ENCODE measurements at regions not wholly inside any gene's neighbourhood (a gene's known extent, or its start where the extent isn't known, plus 50 kb on each side); places are given as distances from the start of the nearest gene placed in this dataset.
A peak's percentile ranks its signal among the peaks of the same experiment; 100 is the strongest.

DNA sequence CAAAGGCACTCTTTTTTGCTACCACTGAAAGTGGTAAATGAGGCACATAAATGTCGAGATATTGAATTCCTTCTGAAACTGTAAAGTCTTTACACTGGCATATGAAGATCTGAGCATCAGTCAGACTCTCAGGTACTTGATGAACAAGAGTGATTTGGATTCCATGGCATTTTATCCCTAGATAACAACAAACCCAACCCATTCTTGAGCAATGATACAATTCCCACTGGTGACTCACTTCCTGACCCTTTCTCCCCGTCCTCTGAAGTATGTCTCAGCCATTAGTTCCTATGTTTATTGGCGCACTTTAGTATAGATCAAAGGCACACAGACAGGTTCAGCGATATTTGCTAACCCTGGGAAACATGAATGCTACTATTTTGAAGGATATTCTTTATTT is 147.0 kb upstream of the RBFOX1 start:
- H3K36me3 ChIP-seq (ENCODE audit: control insufficient read depth in 2 of 2, insufficient read depth in 1 of 2, low read length in 2 of 2) = no peaks in the 10 kb centered on the region
- POLR2A ChIA-PET = no interaction called here

GRCh38 chr16:7185165-7185564 is 147.5 kb upstream of the RBFOX1 start:
- no peaks in the 10 kb centered on the region for H3K36me3 ChIP-seq (ENCODE audit: control insufficient read depth in 2 of 2, insufficient read depth in 1 of 2, low read length in 2 of 2)
- ChIA-PET CTCF (no interaction called here), POLR2A (no interaction called here)
- TF ChIP-seq, protein P1, sequence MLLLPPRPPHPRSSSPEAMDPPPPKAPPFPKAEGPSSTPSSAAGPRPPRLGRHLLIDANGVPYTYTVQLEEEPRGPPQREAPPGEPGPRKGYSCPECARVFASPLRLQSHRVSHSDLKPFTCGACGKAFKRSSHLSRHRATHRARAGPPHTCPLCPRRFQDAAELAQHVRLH (tag by site-specific recombination; IDR thresholded peaks at IDR 0.05) = no peak
- TF ChIP-seq ZNF175 (tag by site-specific recombination; IDR thresholded peaks at IDR 0.05) (no peak), GFI1B (tag by site-specific recombination; IDR thresholded peaks at IDR 0.05) (no peak), YY2 (tag by site-specific recombination; IDR thresholded peaks at IDR 0.05) (no peak), ZNF837 (tag by site-specific recombination; IDR thresholded peaks at IDR 0.05) (no peak), MEIS1 (CRISPR knock-in tag; IDR thresholded peaks at IDR 0.05; ENCODE audit: borderline replicate concordance) (no peak), ZNF37A (tag by site-specific recombination; IDR thresholded peaks at IDR 0.05) (no peak)
- TF ChIP-seq, protein P2, sequence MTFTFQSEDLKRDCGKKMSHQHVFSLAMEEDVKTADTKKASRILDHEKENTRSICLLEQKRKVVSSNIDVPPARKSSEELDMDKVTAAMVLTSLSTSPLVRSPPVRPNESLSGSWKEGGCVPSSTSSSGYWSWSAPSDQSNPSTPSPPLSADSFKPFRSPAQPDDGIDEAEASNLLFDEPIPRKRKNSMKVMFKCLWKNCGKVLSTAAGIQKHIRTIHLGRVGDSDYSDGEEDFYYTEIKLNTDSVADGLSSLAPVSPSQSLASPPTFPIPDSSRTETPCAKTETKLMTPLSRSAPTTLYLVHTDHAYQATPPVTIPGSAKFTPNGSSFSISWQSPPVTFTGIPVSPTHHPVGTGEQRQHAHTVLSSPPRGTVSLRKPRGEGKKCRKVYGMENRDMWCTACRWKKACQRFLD (tag by site-specific recombination; IDR thresholded peaks at IDR 0.05) = no peak
- H3K27ac ChIP-seq (ENCODE audit: extremely low read depth, low read depth, low read length) = no peak overlapping the region
- no peaks in the 10 kb centered on the region for H3K4me1 ChIP-seq (ENCODE audit: control insufficient read depth, insufficient read depth, low read length)
- H3K9me3 ChIP-seq (ENCODE audit: control insufficient read depth, insufficient read depth, low read depth, low read length) = no peaks in the 10 kb centered on the region
- H3K4me3 ChIP-seq (ENCODE audit: low read depth, low read length) = no peak overlapping the region

More for the DNA sequence above, 147.0 kb upstream of the RBFOX1 start:
- Histone ChIP-seq H3K4me3 (ENCODE audit: low read depth, low read length) (no peak overlapping the region), H3K9me3 (ENCODE audit: control insufficient read depth, insufficient read depth, low read depth, low read length) (no peaks in the 10 kb centered on the region), H3K4me1 (ENCODE audit: control insufficient read depth, insufficient read depth, low read length) (no peaks in the 10 kb centered on the region), H3K27ac (ENCODE audit: extremely low read depth, low read depth, low read length) (no peak overlapping the region)
- TF ChIP-seq ZNF24 (tag by site-specific recombination; IDR thresholded peaks at IDR 0.05) = no peak
- no peak for TF ChIP-seq ZNF621 (tag by site-specific recombination; IDR thresholded peaks at IDR 0.05)
- no peak for TF ChIP-seq ZBTB48 (tag by site-specific recombination; IDR thresholded peaks at IDR 0.05)
- no peak for TF ChIP-seq ZNF837 (tag by site-specific recombination; IDR thresholded peaks at IDR 0.05)
- CTCF ChIA-PET = no interaction called here

- no peaks in the 10 kb centered on the region for H3K36me3 ChIP-seq (ENCODE audit: control insufficient read depth in 2 of 2, insufficient read depth in 1 of 2, low read length in 2 of 2)
- POLR2A ChIA-PET = no interaction called here
- no peak overlapping the region for H3K27ac ChIP-seq (ENCODE audit: extremely low read depth, low read depth, low read length)
- no peaks in the 10 kb centered on the region for H3K9me3 ChIP-seq (ENCODE audit: control insufficient read depth, insufficient read depth, low read depth, low read length)
- no peak overlapping the region for H3K4me3 ChIP-seq (ENCODE audit: low read depth, low read length)
- CTCF ChIA-PET = no interaction called here
- H3K4me1 ChIP-seq (ENCODE audit: control insufficient read depth, insufficient read depth, low read length) = no peaks in the 10 kb centered on the region
- no peak for TF ChIP-seq ZNF677 (tag by site-specific recombination; IDR thresholded peaks at IDR 0.05)
- TF ChIP-seq ZNF169 (tag by site-specific recombination; IDR thresholded peaks at IDR 0.05) = no peak
- no peak for TF ChIP-seq INSM2 (tag by site-specific recombination; IDR thresholded peaks at IDR 0.05)
- no peak for TF ChIP-seq OSR2 (tag by site-specific recombination; IDR thresholded peaks at IDR 0.05)
- TF ChIP-seq, protein P3, sequence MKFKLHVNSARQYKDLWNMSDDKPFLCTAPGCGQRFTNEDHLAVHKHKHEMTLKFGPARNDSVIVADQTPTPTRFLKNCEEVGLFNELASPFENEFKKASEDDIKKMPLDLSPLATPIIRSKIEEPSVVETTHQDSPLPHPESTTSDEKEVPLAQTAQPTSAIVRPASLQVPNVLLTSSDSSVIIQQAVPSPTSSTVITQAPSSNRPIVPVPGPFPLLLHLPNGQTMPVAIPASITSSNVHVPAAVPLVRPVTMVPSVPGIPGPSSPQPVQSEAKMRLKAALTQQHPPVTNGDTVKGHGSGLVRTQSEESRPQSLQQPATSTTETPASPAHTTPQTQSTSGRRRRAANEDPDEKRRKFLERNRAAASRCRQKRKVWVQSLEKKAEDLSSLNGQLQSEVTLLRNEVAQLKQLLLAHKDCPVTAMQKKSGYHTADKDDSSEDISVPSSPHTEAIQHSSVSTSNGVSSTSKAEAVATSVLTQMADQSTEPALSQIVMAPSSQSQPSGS (tag by site-specific recombination; IDR thresholded peaks at IDR 0.05; ENCODE audit: low read depth) = peak; percentile 63; the same call in 1 of the 2 replicates
These were observed 148.9 kb upstream of the RBFOX1 start for GRCh38 chr16:7183768-7184167.

All from HEK293 (cell line).